NCI-H460 (cell line): ENCODE measurements at regions not wholly inside any gene's neighbourhood (a gene's known extent, or its start where the extent isn't known, plus 50 kb on each side); places are given as distances from the start of the nearest gene placed in this dataset.

Experiments used
- DNase-seq: peaks from one replicate; pipeline ENCODE4 v3.0.0-alpha.2; 2016; ENCODE audit warnings: low read depth; ENCODE audit errors: extremely low read depth

GRCh38 chr17:83144421-83145357 is 65.3 kb downstream of the METRNL start:
- no peak for DNase-seq

- DNase-seq, result no peak
These were observed 65.9 kb downstream of the METRNL start for GRCh38 chr17:83145358-83145738.

GRCh38 chr17:83145831-83146230 is 66.4 kb downstream of the METRNL start:
- DNase-seq, result no peak

- DNase-seq, result no peak
These were observed 66.9 kb downstream of the METRNL start for GRCh38 chr17:83146347-83146746.

GRCh38 chr17:83147280-83147679 is 67.9 kb downstream of the METRNL start:
- no peak for DNase-seq

GRCh38 chr17:83148317-83149028 is 69.1 kb downstream of the METRNL start:
- DNase-seq, result no peak

GRCh38 chr17:83149029-83149725 is 69.8 kb downstream of the METRNL start:
- no peak for DNase-seq

- no peak for DNase-seq
These were observed 70.4 kb downstream of the METRNL start for GRCh38 chr17:83149761-83150251.

- no peak for DNase-seq
These were observed 71.1 kb downstream of the METRNL start for GRCh38 chr17:83150369-83151055.

- no peak for DNase-seq
These were observed 71.6 kb downstream of the METRNL start for GRCh38 chr17:83151056-83151441.

GRCh38 chr17:83151442-83152226 is 72.2 kb downstream of the METRNL start:
- DNase-seq, result no peak

GRCh38 chr17:83152227-83152744 is 72.9 kb downstream of the METRNL start:
- DNase-seq, result no peak

GRCh38 chr17:83152745-83153611 is 73.6 kb downstream of the METRNL start:
- DNase-seq, result no peak

GRCh38 chr17:83153681-83154310 is 74.4 kb downstream of the METRNL start:
- DNase-seq, result no peak

GRCh38 chr17:83154311-83155127 is 75.1 kb downstream of the METRNL start:
- DNase-seq, result no peak

GRCh38 chr17:83155128-83156121 is 76.0 kb downstream of the METRNL start:
- DNase-seq, result peak; percentile 38
